ENCODE measurements at regions not wholly inside any gene's neighbourhood (a gene's known extent, or its start where the extent isn't known, plus 50 kb on each side); places are given as distances from the start of the nearest gene placed in this dataset.
A peak's percentile ranks its signal among the peaks of the same experiment; 100 is the strongest.
"Not testable (repeated sequence)": the region's sequence is repeated elsewhere in the genome, so short reads cannot be mapped to it uniquely, and the experiment has no call there.

- peak; percentile 47 for DNase-seq (ENCODE audit: low read depth)
These were observed 116.0 kb downstream of the BUB3 start for GRCh38 chr10:123270221-123270620.

GRCh38 chr10:123270806-123271205, 116.6 kb downstream of the BUB3 start:
- DNase-seq (ENCODE audit: low read depth): no peak

- no peak for DNase-seq (ENCODE audit: low read depth)
These were observed 118.0 kb downstream of the BUB3 start for GRCh38 chr10:123272171-123272570.

- DNase-seq (ENCODE audit: low read depth): no peak
These were observed 120.3 kb downstream of the BUB3 start for GRCh38 chr10:123274306-123275135.

- no peak for DNase-seq (ENCODE audit: low read depth)
These were observed 120.9 kb downstream of the BUB3 start for GRCh38 chr10:123275136-123275564.

- no peak for DNase-seq (ENCODE audit: low read depth)
These were observed 124.2 kb downstream of the BUB3 start for GRCh38 chr10:123278445-123278844.

- not testable (repeated sequence) for DNase-seq (ENCODE audit: low read depth)
These were observed 129.2 kb downstream of the BUB3 start for GRCh38 chr10:123283371-123283770.

GRCh38 chr10:123284022-123284421, 129.8 kb downstream of the BUB3 start:
- DNase-seq (ENCODE audit: low read depth): no peak

- peak; percentile 60 for DNase-seq (ENCODE audit: low read depth)
These were observed 133.5 kb downstream of the BUB3 start for GRCh38 chr10:123287594-123288247.

- DNase-seq (ENCODE audit: low read depth): no peak
These were observed 135.2 kb downstream of the BUB3 start for GRCh38 chr10:123289432-123289831.

- no peak for DNase-seq (ENCODE audit: low read depth)
These were observed 139.9 kb downstream of the BUB3 start for GRCh38 chr10:123294109-123294508.

GRCh38 chr10:123294886-123295285, 140.7 kb downstream of the BUB3 start:
- DNase-seq (ENCODE audit: low read depth): no peak

GRCh38 chr10:123295644-123296043, 141.4 kb downstream of the BUB3 start:
- DNase-seq (ENCODE audit: low read depth): no peak

GRCh38 chr10:123297175-123297574, 143.0 kb downstream of the BUB3 start:
- DNase-seq (ENCODE audit: low read depth): no peak

GRCh38 chr10:123298583-123298982, 144.4 kb downstream of the BUB3 start:
- DNase-seq (ENCODE audit: low read depth): no peak

GRCh38 chr10:123299598-123299997, 145.4 kb downstream of the BUB3 start:
- no peak for DNase-seq (ENCODE audit: low read depth)

GRCh38 chr10:123301077-123301857, 147.1 kb downstream of the BUB3 start:
- DNase-seq (ENCODE audit: low read depth): peak; percentile 82

GRCh38 chr10:123303581-123304337, 149.6 kb downstream of the BUB3 start:
- no peak for DNase-seq (ENCODE audit: low read depth)

GRCh38 chr10:123305671-123306070, 151.5 kb downstream of the BUB3 start:
- no peak for DNase-seq (ENCODE audit: low read depth)

GRCh38 chr10:123306290-123306689, 152.1 kb downstream of the BUB3 start:
- no peak for DNase-seq (ENCODE audit: low read depth)

- no peak for DNase-seq (ENCODE audit: low read depth)
These were observed 155.5 kb downstream of the BUB3 start for GRCh38 chr10:123309731-123310130.

GRCh38 chr10:123316776-123317175, 162.6 kb downstream of the BUB3 start:
- DNase-seq (ENCODE audit: low read depth): no peak
